Left ventricle myocardium inferior (tissue), 1 donor: ENCODE measurements at regions not wholly inside any gene's neighbourhood (a gene's known extent, or its start where the extent isn't known, plus 50 kb on each side); places are given as distances from the start of the nearest gene placed in this dataset.
"Not testable (repeated sequence)": the region's sequence is repeated elsewhere in the genome, so short reads cannot be mapped to it uniquely, and the experiment has no call there.

Experiments
- DNase-seq: peaks from one replicate; pipeline ENCODE4 v3.0.0-alpha.2; 2020
- H3K27ac ChIP-seq: fragments of 200-600 bp; replicated peaks from 2 replicates; pipeline ENCODE4 v1.8.0; 2021
- H3K27me3 ChIP-seq: fragments of 200-600 bp; 2 replicates; pipeline ENCODE4 v1.8.0; 2021; ENCODE audit warnings: low read depth
- H3K36me3 ChIP-seq: fragments of 200-600 bp; 2 replicates; pipeline ENCODE4 v1.8.0; 2021
- H3K4me1 ChIP-seq: fragments of 200-600 bp; 2 replicates; pipeline ENCODE4 v1.8.0; 2021
- H3K4me3 ChIP-seq: fragments of 200-600 bp; 2 replicates; pipeline ENCODE4 v1.8.0; 2021; ENCODE audit warnings: mild to moderate bottlenecking, moderate library complexity
- H3K9me3 ChIP-seq: fragments of 200-600 bp; replicated peaks from 2 replicates; pipeline ENCODE4 v1.8.0; 2021
- CTCF ChIP-seq: fragments of 200-600 bp; IDR thresholded peaks from 2 replicates; pipeline ENCODE4 v1.8.0; 2021; ENCODE audit warnings: antibody characterized with exemption, mild to moderate bottlenecking, borderline replicate concordance
- intact Hi-C: fragments of 100-400 bp; cut with micrococcal nuclease; formaldehyde crosslinking; loops from one replicate; pipeline ENCODE4 v1.11.0; 2022
- donor health status: DM: no; HTN: yes; CAD: no; lungs with severe emphysema.

DNA sequence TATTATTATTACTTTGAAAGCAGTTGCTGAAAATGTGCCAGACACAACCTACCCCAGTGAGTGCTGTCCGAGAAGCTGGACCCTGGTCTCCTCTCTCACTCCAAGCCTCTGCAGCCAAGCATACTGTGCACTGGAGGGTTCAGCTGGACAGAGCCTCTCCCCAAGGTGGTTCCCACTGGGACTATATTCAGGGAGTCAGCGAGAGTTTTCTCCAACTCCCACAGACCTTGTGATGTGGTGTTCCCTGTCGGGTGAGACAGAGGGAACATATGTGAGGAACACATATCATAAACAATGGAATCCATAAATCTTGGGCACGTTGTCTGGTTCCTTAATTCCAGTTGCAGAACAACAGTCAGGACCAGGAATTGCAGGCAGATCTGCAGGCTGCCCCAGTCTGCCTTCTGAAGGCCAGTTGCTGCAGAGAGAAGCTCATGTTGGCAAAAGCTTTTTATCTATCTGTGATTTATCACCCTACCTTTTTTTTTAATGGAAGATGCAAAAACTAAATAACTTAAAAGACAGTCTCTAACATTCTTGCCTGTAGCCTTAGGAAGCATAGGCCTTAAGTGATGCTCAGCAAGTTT, 619.8 kb upstream of the TBX3 start:
- H3K9me3 ChIP-seq, result no peaks in the 10 kb centered on the region
- H3K36me3 ChIP-seq, result no peaks in the 10 kb centered on the region
- no peak for TF ChIP-seq CTCF
- peaks cover 4% of the 10 kb centered on the region for H3K27me3 ChIP-seq
- no peaks in the 10 kb centered on the region for H3K4me1 ChIP-seq
- no peak for DNase-seq
- no peak overlapping the region for H3K4me3 ChIP-seq
- intact Hi-C loops, result no loop called here
- H3K27ac ChIP-seq, result peak overlapping the region; percentile 13

DNA sequence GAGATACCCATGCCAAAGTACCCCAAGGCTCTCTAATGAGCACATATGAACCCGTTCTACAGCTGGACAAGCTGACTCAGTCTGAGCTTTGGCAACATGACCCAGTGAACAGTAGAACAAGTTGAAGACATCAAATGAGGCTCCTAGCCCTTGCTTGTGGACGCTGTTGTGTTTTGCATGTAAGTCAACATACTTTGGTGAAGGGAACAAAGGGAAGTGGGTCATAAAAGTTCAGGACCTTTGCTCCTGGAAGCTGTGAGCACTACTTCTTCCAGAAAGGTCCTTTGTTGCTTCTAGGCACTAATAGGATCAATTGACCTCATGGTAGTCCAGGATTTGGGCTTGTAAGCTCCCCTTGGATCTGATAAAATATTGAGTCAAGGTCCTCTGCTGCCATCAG, 613.5 kb upstream of the TBX3 start:
- Histone ChIP-seq H3K4me3 (no peak overlapping the region), H3K4me1 (no peaks in the 10 kb centered on the region), H3K36me3 (no peaks in the 10 kb centered on the region), H3K27me3 (peaks cover 14% of the 10 kb centered on the region), H3K9me3 (no peaks in the 10 kb centered on the region), H3K27ac (no peak overlapping the region)
- no peak for TF ChIP-seq CTCF
- intact Hi-C loops, result no loop called here
- DNase-seq, result no peak

DNA sequence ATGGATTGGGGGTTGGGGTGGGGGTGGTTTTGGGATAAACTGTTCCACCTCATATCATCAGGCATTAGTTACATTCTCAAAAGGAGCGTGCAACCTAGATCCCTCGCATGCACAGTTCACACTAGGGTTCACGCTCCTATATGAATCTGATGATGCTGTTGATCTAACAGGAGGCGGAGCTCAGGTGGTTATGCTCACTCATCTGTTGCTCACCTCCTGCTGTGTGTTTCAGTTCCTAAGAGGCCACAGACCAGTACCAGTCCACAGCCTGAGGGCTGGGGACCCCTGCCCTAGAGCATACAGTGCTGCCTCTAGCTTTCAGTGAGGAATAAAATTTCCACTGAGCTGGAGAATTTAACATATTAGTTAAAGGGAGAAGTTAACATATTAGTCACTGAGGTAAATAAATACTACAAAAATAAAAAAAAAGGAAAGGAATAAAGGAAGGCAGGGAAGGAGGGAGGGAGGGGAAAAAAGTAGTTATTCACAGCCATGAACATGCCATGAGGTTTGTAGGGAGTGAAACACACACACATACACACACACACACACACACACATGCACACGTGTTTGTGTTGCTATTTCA, 612.7 kb upstream of the TBX3 start:
- TF ChIP-seq CTCF, result no peak
- H3K9me3 ChIP-seq, result no peaks in the 10 kb centered on the region
- H3K27ac ChIP-seq, result no peak overlapping the region
- DNase-seq, result no peak
- intact Hi-C loops, result no loop called here
- H3K27me3 ChIP-seq, result peaks cover 14% of the 10 kb centered on the region
- H3K36me3 ChIP-seq, result no peaks in the 10 kb centered on the region
- H3K4me3 ChIP-seq, result no peak overlapping the region
- no peaks in the 10 kb centered on the region for H3K4me1 ChIP-seq

- Histone ChIP-seq H3K27ac (no peak overlapping the region), H3K27me3 (peaks cover 13% of the 10 kb centered on the region), H3K9me3 (no peaks in the 10 kb centered on the region), H3K36me3 (no peaks in the 10 kb centered on the region), H3K4me1 (no peaks in the 10 kb centered on the region), H3K4me3 (no peak overlapping the region)
- no peak for TF ChIP-seq CTCF
- DNase-seq, result no peak
- intact Hi-C loops, result no loop called here
Measured at GRCh38 chr12:115295886-115296285, 611.9 kb upstream of the TBX3 start.

- Histone ChIP-seq H3K27ac (no peak overlapping the region), H3K36me3 (no peaks in the 10 kb centered on the region), H3K27me3 (peaks cover 9% of the 10 kb centered on the region), H3K4me1 (no peaks in the 10 kb centered on the region), H3K9me3 (no peaks in the 10 kb centered on the region), H3K4me3 (no peak overlapping the region)
- no peak for DNase-seq
- intact Hi-C loops, result no loop called here
- TF ChIP-seq CTCF, result no peak
Measured at GRCh38 chr12:115294453-115295133, 610.6 kb upstream of the TBX3 start.

DNA sequence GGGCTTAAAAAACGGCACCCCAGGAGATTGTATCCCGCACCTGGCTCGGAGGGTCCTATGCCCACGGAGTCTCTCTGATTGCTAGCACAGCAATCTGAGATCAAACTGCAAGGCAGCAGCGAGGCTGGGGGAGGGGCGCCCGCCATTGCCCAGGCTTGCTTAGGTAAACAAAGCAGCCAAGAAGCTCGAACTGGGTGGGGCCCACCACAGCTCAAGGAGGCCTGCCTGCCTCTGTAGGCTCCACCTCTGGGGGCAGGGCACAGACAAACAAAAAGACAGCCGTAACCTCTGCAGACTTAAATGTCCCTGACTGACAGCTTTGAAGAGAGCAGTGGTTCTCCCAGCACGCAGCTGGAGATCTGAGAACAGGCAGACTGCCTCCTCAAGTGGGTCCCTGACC, 601.5 kb upstream of the TBX3 start:
- H3K4me1 ChIP-seq, intact Hi-C loops, H3K36me3 ChIP-seq, H3K9me3 ChIP-seq, H3K27ac ChIP-seq, DNase-seq, H3K4me3 ChIP-seq: not testable (repeated sequence)
- H3K27me3 ChIP-seq, result peaks cover 10% of the 10 kb centered on the region
